Stimulated activated CD4-positive, alpha-beta T cell treated with anti-CD3 and anti-CD28 coated beads, Interleukin-12 subunit alpha, Interleukin-12 subunit beta, amount 100 ng/mL, for 24 hours (primary cell): ENCODE measurements at regions not wholly inside any gene's neighbourhood (a gene's known extent, or its start where the extent isn't known, plus 50 kb on each side); places are given as distances from the start of the nearest gene placed in this dataset.
"Not testable (repeated sequence)": the region's sequence is repeated elsewhere in the genome, so short reads cannot be mapped to it uniquely, and the experiment has no call there.

ENCODE experiments used
- DNase-seq, 2 experiments: peaks; one replicate each; pipeline ENCODE4 v3.0.0-alpha.2; 2020; ENCODE audit warnings: low read depth in 2 of 2

DNA sequence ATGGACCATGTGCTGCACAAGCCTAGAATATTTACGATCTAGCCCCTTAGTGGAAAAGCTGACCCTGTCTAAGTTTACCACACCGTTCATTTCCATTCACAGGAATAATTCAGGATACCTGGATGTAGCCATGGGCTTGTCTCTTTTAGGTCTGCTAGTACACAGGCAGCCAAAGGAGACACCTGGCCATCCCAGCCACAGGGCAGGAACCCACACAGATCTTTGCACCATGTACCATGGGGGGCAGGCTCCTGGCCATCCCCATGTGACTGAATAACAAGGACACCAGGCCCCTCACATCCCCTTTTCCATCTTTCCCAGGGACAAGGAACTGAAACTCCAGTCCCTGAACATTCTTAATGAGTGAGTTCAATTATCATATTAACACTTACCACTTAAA lies 467.3 kb upstream of the MYT1L start:
- no peak for DNase-seq

DNA sequence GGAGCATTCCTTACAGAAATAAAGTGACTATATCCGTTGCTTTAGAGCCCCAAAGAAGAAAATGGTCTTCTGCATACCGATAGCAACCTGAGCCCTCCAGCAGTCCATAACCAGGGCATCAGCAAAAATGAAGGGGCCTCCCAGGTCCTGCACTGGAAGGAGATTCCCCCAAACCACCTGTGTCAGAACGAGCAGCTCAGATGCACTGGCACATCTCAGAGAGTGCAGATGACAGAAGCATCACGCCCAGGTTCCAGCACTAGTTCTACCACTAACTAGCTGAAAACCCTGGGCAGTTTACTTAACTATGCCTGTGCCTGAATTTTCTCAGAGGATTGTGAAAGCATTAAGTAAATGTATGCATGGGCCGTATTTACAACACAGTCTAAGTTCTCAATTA lies 466.7 kb upstream of the MYT1L start:
- DNase-seq, result no peak

DNA sequence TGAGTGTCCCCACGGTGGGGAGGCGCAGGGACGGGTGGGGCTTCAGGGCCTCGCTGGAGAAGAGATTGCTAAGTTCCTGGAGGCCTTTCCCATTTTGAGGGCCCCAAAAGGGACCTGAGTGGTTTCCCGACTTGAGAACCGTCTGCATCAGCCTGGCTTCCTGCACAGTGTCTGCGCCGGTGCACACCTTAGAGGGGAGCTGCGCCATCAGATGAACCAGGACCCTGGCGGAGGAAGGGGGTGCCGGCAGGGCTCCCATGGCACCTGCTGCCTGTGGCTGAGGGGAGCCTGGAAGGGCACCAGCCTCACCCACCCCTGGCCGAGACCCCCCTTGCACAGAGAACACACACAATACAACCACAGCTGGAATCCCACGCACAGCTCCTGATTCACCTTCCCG lies 465.1 kb upstream of the MYT1L start:
- DNase-seq, result no peak

DNA sequence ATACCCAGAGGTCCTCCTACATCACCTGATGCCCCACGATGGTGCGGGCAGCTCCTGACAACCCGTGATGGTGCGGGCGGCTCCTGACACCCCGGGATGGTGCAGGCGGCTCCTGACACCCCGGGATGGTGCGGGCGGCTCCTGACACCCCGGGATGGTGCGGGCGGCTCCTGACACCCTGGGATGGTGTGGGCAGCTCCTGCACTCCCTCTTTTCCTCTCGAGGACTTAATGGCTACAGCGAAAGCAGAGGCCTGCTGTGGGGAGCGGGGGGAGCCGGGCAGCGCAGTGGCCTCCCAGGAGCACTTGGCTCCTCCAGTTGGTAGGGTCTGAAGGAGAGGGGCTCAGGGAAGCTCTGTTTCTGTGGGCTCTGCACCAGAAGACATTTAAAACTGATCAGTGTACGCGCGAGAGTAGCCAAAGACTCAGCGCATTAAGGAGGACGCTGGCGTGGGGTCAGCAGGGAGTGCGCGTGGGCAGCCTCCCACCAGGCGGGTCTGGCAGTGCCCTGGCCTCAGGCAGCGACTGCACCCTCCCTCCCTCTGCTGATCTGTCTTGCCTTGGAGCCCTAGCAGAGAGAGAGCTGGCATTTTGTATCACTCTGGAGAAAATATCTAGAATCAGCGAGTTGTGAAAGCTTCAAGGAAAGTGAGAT lies 464.5 kb upstream of the MYT1L start:
- no peak for DNase-seq

DNA sequence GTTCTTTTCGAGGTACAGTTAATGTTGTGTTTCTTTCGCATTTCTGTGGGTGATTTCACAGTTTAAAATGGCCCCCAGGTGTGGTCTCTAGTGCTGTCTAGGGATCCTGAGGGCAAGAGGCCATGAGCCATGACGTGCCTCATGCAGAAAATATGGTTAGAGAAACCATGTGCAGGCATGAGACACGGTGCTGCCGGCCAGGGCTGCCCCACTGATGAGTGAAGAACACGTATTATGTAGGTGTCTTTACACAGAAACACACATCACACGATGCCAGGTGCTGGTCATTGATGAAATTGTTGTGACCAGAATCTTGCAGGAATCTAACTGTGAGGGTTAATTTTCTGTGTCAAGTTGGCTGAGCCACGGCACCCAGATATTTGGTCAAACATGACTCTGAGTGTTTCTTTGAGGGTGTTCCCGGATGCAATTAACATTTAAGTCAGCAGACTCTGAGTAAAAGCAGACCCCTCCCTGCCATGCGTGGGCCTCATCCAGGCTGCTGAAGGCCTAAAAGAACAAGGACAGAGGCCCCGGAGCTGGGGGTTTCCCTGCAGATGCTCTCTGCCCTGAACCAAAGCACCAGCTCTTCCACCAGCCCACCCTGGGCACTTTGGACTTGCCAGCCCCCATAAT lies 463.0 kb upstream of the MYT1L start:
- no peak for DNase-seq

DNA sequence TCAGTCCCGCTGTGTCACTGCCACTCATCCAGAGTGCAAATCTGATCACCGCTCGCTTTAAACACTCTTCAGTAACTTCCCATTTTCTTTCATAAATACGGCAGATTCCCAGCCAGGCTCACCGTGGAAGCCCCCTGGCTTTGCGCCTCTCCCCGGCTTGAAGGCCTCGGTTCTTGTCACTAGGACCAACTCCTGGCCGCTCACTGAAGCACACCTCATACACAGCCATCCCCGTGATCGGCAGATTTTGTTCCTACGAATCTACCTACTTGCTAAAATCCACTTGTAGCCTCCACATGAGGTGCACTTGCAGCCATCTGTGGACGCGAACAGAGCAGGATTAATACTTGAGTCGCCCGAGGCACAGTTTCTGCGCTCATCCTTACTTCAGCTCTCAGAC lies 462.4 kb upstream of the MYT1L start:
- DNase-seq, result no peak

DNA sequence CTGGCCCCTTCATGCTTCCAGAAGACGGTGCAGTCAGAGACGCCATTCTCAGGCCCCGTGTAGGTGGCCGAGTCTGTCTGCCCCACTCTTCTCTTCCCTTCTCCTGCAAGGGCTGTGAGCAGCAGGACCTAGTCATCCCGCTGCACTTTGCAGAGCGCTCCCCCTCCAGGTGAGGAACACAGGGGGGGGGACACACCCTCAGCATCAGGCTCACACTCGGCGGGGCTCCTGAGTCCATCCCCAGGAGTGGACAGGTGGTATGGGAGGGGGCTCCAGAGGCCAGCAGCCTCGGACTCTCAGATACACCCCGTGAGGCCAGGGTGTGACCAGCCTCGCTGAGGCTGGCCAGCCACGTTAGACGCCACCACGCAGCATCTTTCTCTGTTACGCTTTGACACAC lies 460.5 kb upstream of the MYT1L start:
- no peak for DNase-seq

DNA sequence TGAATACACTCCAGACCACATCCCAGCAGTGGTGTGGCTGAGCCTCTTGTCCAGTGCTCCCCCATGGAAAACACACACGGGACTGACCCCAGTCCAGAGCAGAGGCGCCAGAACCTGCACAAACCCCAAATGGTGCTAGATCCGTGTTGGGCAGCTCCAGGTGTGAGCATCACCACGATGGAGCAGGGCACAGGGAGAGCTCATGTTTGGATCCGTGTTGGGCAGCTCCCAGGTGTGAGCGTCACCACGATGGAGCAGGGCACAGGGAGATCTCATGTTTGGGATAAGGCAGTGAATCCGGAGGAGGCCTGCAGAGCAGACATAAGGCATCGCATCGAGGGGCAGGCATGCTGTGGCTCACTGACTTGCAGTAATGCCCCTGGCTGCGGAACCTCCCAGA lies 460.0 kb upstream of the MYT1L start:
- no peak for DNase-seq

DNA sequence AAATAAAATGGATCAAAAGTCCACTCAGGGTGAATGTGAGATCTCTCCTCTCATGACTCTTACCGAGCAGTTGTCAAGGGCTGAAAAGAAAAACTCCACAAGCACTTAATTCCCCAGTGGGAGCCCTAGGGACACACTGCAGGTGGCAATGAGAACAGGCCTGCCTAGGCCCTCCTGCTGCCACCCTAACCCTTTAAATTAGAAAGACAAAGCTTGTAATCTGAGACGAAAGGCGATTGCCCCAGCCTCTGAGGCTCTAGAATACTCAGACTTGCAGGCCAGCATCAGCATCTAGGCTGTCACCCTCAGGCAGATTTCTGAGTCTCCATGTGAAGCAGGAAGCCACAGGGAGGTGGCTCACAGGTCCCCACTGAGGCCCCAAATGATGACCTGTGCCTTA lies 457.0 kb upstream of the MYT1L start:
- DNase-seq, result no peak

DNA sequence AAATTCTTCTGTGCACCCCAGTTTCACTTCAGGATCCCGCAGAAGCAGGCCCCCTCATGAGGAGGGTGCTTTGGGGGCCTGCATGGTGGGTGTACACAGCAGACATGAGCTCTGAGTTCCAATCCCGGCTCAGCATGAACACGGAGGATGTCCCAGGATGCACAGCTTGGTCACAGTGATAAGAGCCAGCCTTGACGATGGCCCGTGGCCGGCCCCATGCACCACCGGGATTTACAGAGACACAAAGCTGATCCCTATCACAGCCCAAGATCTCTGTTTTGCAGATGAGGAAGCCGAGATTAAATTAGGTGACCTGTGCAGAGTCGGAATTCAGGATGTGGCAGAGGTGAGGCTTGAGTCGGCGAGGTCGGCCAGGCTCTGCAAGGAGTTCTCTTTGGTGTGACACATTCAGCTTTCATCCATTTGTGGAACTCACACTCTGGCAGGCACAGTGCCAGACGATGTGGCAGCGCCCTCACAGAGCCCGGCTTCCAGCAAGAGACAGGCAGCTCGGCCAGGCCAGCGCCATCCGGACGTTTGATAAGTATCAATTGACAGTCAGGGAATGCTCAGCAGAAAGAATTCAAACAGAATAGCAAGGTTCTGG lies 456.3 kb upstream of the MYT1L start:
- no peak for DNase-seq

DNA sequence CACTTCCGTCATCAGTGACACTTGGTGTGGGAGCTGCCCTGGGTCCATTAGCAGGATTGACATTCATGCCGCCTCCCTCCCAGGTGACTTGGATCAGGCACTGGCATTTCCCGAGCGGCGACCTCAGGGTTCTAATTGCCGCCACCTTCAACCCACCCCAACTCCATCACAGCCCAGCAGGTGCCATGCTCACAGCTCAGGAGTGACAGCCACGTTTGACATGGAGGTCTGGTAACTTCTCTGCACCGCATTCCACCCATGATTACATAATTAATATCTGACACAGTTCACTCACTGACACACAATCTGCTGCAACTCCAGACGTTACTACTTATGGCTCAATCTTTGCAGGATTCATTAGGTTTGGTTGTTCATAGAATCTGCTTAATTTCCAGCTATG lies 450.9 kb upstream of the MYT1L start:
- no peak for DNase-seq

DNA sequence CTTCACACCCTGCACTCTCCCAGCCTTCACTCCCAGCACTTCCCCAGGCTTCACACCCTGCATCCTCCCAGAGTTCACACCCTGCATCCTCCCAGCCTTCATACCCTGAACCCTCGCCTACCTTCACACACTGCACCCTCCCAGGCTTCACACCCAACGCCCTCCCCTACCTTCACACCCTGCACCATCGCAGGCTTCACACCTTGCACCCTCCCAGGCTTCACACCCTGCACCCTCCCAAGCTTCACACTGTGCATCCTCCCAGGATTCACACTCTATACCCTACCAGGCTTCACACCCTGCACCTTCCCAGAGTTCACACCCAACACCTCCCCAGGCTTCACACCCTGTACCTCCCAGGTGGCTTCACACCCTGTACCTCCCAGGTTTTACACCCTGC lies 448.7 kb upstream of the MYT1L start:
- DNase-seq, result no peak

DNA sequence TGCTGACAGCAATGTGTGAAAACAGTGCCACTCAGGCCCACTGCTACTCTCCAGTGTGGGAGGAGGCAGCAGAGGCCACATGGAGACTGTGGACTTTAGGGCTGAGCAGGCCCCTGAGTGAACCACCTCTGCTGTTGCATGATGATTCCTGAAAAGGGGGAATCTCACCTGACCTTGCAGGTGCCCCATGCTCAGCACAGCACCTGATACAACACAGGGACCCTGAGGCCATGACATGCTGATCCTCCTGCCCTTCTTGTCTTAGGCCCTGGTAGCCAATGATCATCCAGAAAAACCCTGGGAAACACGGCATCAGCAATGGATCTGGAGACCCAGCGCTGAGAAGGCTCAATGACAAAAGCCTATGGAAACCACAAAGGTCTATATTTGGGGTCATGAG lies 446.8 kb upstream of the MYT1L start:
- DNase-seq, result no peak

DNA sequence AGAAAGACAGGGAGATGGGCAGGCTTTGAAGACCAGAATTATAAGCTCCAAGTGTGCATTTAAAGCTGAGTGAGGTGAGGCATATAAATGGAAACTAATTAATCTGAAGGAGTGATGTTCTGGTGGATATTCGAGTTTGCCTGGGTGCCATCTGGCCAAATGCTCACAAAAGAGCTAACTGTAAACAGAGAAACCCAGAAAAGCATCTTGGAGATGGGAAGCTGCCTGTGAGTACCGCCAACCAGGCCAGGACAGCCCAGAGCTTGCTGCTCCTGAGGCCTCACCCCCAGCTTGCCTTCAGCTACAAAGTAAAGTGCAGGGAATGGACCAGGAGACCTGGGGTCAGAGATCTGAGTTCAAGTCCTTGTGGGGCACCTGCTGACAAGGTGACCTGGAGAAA lies 446.1 kb upstream of the MYT1L start:
- DNase-seq, result no peak

DNA sequence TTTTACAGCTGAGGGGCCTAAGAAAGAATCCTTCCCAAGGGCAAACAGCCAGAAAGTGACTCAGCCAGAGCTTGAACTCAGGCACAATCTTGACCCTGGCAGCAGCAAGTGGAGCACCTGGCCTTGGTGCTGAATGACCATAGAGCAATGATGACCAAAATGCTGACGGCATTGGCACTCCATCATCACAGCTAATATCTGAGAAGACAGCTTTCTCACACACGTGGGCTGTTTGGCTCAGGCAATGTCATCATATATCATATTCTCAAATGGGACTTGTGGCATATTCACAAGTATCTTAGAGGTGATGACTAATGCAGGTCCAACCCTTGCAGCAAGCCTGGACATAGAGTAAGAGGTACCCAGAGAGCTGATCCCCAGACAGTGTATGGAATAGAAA lies 443.9 kb upstream of the MYT1L start:
- DNase-seq, result no peak

DNA sequence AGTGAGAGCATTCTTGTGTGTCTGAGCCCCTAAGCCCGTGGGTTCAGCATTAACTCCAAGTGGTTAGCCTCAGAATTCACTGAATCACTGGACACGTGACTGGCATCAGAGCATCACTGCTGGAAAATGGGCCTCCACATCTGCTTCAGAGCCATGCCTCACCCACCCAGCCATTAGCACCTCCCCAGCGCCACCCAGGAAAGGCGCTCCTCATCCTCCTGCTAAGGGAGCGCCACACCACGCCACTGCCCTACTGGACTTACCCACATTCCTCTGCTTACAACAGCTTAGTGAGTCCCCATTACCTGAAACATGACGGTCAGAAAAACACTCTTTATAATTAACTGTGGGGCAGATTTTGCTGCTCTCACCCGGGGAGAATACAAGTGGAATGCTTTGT lies 442.6 kb upstream of the MYT1L start:
- no peak for DNase-seq

DNA sequence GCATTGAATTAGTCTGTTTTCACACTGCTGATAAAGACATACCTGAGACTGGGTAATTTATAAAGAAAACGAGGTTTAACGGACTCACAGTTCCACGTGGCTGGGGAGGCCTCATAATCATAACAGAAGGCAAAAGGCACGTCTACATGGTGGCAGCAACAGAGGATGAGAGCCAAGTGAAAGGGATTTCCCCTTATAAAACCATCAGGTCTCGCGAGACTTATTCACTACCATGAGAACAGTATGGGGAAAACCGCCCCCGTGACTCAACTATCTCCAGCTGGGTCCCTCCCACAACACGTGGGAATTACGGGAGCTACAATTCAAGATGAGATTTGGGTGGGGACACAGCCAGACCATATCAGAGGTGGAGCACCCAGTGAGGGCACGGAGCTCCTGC lies 442.0 kb upstream of the MYT1L start:
- not testable (repeated sequence) for DNase-seq

DNA sequence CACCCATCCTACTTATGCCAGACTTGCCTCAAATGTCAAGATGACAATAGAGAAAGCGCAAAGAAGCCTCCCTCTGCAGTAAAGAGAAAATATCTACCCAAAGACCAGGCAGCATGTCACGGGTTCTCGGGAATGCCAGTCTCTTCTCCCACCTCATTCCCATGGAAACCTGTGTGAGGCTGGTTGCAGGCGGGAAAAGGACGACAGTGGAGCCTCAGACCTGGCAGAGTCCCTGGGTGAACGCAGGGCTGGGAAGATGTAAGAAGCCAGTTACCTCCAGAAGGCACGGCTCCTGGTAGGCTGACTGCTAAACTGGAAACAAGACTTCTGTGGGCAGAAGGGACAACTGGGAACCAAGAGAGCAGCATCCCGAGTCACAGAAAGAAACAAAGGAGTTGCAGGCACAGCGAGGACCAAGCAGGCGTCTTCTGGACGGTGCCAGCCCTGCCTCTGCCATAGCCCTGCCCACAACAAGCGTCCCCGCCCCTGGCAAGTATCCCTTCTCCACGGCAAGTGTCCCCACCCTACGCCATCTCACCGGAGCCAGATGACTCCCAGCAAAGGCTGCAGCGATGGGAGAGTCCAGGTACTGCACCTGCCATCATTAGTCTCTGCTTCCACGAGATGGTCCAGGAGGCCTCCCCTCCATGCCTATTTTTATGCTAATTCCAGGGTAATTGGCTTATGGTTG lies 440.8 kb upstream of the MYT1L start:
- no peak for DNase-seq

DNA sequence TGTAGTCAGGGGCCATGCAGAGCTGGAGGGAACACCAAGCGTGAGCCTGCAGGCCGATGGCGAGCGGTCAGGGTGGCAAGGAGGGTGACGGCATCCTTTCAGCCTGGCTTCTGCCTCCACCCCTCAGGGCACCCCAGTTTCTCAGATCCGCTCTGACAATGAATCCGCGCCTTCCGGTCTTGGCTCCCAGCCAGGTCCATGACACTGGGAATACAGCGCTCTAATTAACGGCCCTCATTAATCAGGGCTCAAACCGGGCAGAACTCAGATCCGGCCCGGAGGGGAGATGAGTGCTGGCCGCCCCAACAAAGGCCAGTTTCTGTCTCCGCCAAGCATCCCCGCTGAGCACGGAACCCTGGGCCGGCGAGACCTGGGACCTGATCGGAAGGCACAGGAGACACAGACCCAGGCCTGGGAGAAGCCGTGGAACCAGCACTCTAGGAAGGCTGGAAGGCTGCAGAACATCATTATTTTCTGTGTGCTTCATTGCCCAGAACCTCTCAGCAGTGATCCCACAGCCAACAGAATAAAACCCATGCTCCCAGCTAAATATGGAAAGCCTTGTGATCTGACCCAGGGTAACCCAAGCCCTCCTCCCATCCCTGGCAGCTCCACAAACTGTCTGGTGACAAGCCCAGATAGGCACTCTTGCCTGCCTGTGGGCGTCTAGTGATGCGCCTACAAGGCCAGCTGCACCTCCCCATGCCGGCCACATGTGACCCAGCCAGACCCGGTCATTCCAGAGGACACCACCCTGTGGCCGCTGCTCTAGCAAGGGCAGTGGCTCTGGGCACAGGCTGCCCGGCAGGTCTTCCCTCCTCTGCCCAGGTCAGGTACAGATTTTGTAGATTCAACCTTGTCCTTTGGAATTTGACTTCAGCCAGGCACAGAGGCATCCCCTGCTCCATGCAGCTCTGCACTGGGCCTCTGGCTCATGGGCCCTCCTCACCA lies 438.7 kb upstream of the MYT1L start:
- DNase-seq, result no peak

DNA sequence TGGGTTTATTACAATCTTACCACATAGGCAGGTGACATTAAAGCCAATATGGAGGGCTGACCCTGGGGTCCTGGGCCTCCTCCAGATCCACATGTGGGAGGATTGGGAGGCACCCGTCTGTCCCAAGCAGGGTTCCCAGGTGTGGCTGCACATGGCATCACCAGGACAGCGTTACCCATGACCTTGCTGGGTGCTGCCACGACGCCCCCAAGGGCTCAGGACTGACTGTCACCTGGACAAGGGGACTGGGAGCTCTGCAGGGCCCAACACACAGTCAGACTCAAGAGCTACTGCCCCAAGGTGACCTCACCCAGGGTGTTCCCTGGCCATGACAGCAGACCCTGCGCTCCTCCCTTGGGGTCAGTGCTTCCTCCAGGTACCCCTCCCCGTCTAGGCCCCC lies 437.4 kb upstream of the MYT1L start:
- no peak for DNase-seq

DNA sequence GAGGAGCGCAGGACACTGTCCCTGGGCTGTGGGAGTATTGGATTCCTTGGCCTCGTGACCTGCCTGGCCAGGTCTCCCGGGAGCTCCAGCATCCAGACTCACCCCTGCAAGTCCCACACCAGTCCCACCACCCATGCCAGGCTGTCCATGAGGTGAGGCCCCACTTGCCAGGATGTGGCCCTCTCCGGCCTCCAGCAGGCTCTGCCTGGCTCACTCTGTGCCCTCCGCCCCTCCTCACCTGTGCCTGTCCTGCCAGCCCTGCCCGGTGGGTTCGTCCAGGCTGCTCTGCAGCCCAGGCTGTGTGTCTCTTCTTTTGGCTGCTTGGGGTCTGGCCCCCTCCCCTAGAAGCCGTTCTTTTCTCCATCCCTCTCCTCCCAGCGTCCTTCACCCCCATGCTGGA lies 436.8 kb upstream of the MYT1L start:
- DNase-seq, result no peak
